Tibial nerve (tissue), 3 donors: ENCODE measurements at regions not wholly inside any gene's neighbourhood (a gene's known extent, or its start where the extent isn't known, plus 50 kb on each side); places are given as distances from the start of the nearest gene placed in this dataset.

ENCODE experiments used
- POLR2A ChIP-seq, 2 donors: fragments of 450-650 bp; IDR thresholded peaks; one replicate each; pipeline ENCODE4 v1.6.1; 2017; ENCODE audit warnings: antibody characterized with exemption in 2 of 2, mild to moderate bottlenecking in 2 of 2, moderate library complexity in 2 of 2
- TF ChIP-seq, protein P1 (sequence below), 5 experiments: fragments of 200-600 bp in 3 of 5; fragments of 450-650 bp in 2 of 5; sonication (generic) in 3 of 5; IDR thresholded peaks; one replicate each; pipeline ENCODE4 v1.5.1; 2016 to 2019; ENCODE audit warnings: antibody characterized with exemption in 5 of 5, mild to moderate bottlenecking in 3 of 5, moderate library complexity in 2 of 5

DNA sequence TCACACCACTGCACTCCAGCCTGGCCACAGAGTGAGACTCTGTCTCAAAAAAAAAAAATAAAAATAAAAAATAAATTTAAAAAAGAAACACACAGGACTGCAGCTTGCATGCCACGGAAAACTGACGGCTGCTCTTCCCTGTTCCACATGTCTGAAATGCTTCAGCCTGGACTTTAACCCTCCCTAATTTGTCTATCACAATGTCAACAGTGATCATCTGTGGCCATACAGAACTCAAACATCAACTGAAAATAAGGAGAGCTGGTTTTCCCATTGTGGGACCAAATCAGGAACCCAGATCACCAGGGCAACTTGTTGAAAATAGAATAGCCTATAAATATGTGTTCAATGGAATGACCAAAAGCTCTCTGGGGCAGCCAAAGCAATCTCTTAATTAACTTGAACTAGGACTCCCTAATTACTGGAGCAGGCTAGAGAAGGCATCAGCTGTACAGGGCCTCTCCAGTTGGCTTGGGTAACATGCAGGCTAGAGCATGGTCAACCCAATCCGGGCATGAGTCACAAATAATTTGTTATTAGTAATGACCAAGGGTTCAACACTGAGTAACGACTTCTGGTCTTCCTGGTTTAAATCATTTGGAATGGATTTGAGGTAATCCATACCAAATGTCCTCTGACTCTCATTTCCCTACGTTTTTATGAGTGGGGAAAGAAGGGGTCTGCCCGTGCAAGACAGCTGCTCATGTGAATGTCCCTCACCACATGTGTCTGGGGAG is 62.7 kb upstream of the KAZN start:
- TF ChIP-seq, protein P1, sequence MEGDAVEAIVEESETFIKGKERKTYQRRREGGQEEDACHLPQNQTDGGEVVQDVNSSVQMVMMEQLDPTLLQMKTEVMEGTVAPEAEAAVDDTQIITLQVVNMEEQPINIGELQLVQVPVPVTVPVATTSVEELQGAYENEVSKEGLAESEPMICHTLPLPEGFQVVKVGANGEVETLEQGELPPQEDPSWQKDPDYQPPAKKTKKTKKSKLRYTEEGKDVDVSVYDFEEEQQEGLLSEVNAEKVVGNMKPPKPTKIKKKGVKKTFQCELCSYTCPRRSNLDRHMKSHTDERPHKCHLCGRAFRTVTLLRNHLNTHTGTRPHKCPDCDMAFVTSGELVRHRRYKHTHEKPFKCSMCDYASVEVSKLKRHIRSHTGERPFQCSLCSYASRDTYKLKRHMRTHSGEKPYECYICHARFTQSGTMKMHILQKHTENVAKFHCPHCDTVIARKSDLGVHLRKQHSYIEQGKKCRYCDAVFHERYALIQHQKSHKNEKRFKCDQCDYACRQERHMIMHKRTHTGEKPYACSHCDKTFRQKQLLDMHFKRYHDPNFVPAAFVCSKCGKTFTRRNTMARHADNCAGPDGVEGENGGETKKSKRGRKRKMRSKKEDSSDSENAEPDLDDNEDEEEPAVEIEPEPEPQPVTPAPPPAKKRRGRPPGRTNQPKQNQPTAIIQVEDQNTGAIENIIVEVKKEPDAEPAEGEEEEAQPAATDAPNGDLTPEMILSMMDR (IDR thresholded peaks at IDR 0.05): no peak
- TF ChIP-seq POLR2A (IDR thresholded peaks at IDR 0.05): no peak
